Coronary artery (tissue), 2 donors: ENCODE measurements at regions not wholly inside any gene's neighbourhood (a gene's known extent, or its start where the extent isn't known, plus 50 kb on each side); places are given as distances from the start of the nearest gene placed in this dataset.

Experiments
- DNase-seq: peaks from one replicate; pipeline ENCODE4 v3.0.0-alpha.2; 2017; ENCODE audit warnings: low spot score
- H3K27ac ChIP-seq, 2 donors: fragments of 200-600 bp; sonication (generic); one replicate each; pipeline ENCODE4 v1.5.1; 2016 to 2019
- H3K4me3 ChIP-seq: fragments of 200-600 bp; sonication (generic); 2 replicates; pipeline ENCODE4 v1.5.1; 2016; ENCODE audit warnings: mild to moderate bottlenecking, moderate library complexity
- CTCF ChIP-seq: fragments of 200-600 bp; sonication (generic); IDR thresholded peaks from one replicate; pipeline ENCODE4 v1.5.1; 2019; ENCODE audit warnings: antibody characterized with exemption

GRCh38 chr3:28103861-28104260 is 137.6 kb upstream of the CMC1 start:
- Histone ChIP-seq H3K27ac (no peak overlapping the region), H3K4me3 (no peak overlapping the region)
- TF ChIP-seq CTCF: no peak
- DNase-seq: no peak

GRCh38 chr3:28104896-28105534 is 136.4 kb upstream of the CMC1 start:
- no peak for TF ChIP-seq CTCF
- DNase-seq: no peak
- H3K4me3 ChIP-seq: no peak overlapping the region
- no peak overlapping the region for H3K27ac ChIP-seq

- no peak for TF ChIP-seq CTCF
- Histone ChIP-seq H3K27ac (no peak overlapping the region), H3K4me3 (no peak overlapping the region)
- DNase-seq: no peak
These were observed 131.6 kb upstream of the CMC1 start for GRCh38 chr3:28109829-28110228.

DNA sequence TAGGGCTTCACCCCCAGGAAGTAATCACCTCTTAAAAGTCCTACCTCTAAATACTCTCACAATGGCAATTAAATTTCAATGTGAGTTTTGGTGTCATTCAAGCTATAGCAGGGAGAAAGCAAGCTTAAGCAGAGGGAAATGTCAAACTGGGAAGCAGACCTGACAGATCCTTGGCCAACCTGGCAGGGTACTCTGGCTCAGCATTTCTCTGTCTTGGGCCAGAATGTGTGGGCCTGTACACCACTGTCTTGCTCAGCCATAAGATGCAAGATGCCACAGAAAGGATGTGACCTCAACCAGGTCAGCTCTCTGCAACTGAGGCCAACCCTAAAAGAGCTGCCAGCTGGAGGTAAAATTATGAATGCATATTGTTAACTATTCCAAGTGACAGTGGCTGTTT is 130.6 kb upstream of the CMC1 start:
- DNase-seq: no peak
- TF ChIP-seq CTCF: no peak
- Histone ChIP-seq H3K4me3 (no peak overlapping the region), H3K27ac (no peak overlapping the region)

- no peak overlapping the region for H3K27ac ChIP-seq
- no peak for DNase-seq
- no peak for TF ChIP-seq CTCF
- H3K4me3 ChIP-seq: no peak overlapping the region
These were observed 126.5 kb upstream of the CMC1 start for GRCh38 chr3:28114893-28115292.

- no peak overlapping the region for H3K27ac ChIP-seq
- no peak for DNase-seq
- no peak for TF ChIP-seq CTCF
- H3K4me3 ChIP-seq: no peak overlapping the region
These were observed 126.1 kb upstream of the CMC1 start for GRCh38 chr3:28115316-28115715.

DNA sequence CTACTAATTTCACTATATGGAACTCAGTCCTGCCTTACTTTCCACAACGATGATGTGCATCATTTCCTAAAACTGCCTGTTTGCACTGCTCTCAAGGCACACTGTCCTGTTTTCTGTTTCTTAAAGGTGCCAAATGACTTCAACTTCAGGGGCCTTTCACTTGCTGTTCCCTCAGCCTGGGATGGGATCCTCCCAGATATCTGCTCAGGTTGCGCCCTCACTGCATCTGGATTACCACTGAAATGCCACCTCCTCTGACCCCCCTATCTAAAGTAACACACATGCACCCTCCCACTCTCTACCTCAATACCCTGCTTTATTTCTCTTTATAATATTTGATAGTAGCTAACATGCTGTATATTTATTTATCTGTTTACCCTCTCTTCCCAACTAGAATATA is 123.8 kb upstream of the CMC1 start:
- no peak overlapping the region for H3K27ac ChIP-seq
- TF ChIP-seq CTCF: no peak
- H3K4me3 ChIP-seq: no peak overlapping the region
- no peak for DNase-seq
